ENCODE measurements at regions not wholly inside any gene's neighbourhood (a gene's known extent, or its start where the extent isn't known, plus 50 kb on each side); places are given as distances from the start of the nearest gene placed in this dataset.

GRCh38 chr2:59905731-59906130 lies 647.7 kb downstream of the BCL11A start:
- 81 to 91% methylated on average over 2 of the region's 2 CpGs for WGBS, 2 donors
- H3K27ac ChIP-seq: no peak overlapping the region
- H3K27me3 ChIP-seq: no peaks in the 10 kb centered on the region
- DNase-seq: no peak
- no peak for TF ChIP-seq CTCF (IDR thresholded peaks at IDR 0.05)
- no peaks in the 10 kb centered on the region for H3K36me3 ChIP-seq
- intact Hi-C loops (cut with DNase I): no loop called here
- H3K9me3 ChIP-seq: no peaks in the 10 kb centered on the region
- ATAC-seq: no peak
- H3K4me3 ChIP-seq: no peak overlapping the region
- peaks cover 0 to 8% (median 0%) of the 10 kb centered on the region in 9 donors for H3K4me1 ChIP-seq

- WGBS, 2 donors: 65 to 71% methylated on average over 9 of the region's 9 CpGs
- ATAC-seq (no peak), DNase-seq (no peak)
- Histone ChIP-seq H3K27ac (no peak overlapping the region), H3K9me3 (no peaks in the 10 kb centered on the region), H3K36me3 (no peaks in the 10 kb centered on the region), H3K4me3 (no peak overlapping the region), H3K27me3 (no peaks in the 10 kb centered on the region), H3K4me1 (peaks cover 0 to 8% (median 0%) of the 10 kb centered on the region in 9 donors)
- intact Hi-C loops (cut with DNase I): no loop called here
- TF ChIP-seq CTCF (IDR thresholded peaks at IDR 0.05): no peak
Observed at GRCh38 chr2:59903994-59904544, 649.4 kb downstream of the BCL11A start.

- 38 to 49% methylated on average over 6 of the region's 6 CpGs for WGBS, 2 donors
- intact Hi-C loops (cut with DNase I): no loop called here
- peak in 6 of 8 donors; percentile 78 to 93 (median 90) for ATAC-seq
- Histone ChIP-seq H3K4me3 (no peak overlapping the region), H3K27me3 (no peaks in the 10 kb centered on the region), H3K9me3 (no peaks in the 10 kb centered on the region), H3K4me1 (peaks cover 0 to 8% (median 0%) of the 10 kb centered on the region in 9 donors), H3K27ac (peak overlapping the region in 4 of 10 donors; percentile 1 to 33 (median 8)), H3K36me3 (no peaks in the 10 kb centered on the region)
- TF ChIP-seq CTCF (IDR thresholded peaks at IDR 0.05): no peak
- DNase-seq: peak in 1 of 2 donors; percentile 17
Observed at GRCh38 chr2:59900728-59901452, 652.6 kb downstream of the BCL11A start.

GRCh38 chr2:59899692-59900091 lies 653.8 kb downstream of the BCL11A start:
- Histone ChIP-seq H3K4me1 (peaks cover 0 to 8% (median 0%) of the 10 kb centered on the region in 9 donors), H3K9me3 (no peaks in the 10 kb centered on the region), H3K4me3 (no peak overlapping the region), H3K27me3 (no peaks in the 10 kb centered on the region), H3K27ac (no peak overlapping the region), H3K36me3 (no peaks in the 10 kb centered on the region)
- intact Hi-C loops (cut with DNase I): no loop called here
- ATAC-seq: no peak
- 57 to 63% methylated on average over 3 of the region's 3 CpGs for WGBS, 2 donors
- TF ChIP-seq CTCF (IDR thresholded peaks at IDR 0.05): no peak
- no peak for DNase-seq

Measured in heart right ventricle (tissue), 16 donors.